GM12878 (cell line): ENCODE measurements at regions not wholly inside any gene's neighbourhood (a gene's known extent, or its start where the extent isn't known, plus 50 kb on each side); places are given as distances from the start of the nearest gene placed in this dataset.

Experiments used
- CTCF ChIP-seq, 3 experiments: IDR thresholded peaks in 2 of 3; conservative IDR thresholded peaks in 1 of 3; 2 replicates each; pipeline ENCODE4 v1.5.1; 2011; ENCODE audit warnings: low read depth in 3 of 3, low read length in 3 of 3, mild to moderate bottlenecking in 3 of 3, control low read depth in 2 of 3, moderate library complexity in 2 of 3, inconsistent platforms in 1 of 3, mixed read lengths in 1 of 3; ENCODE audit not compliant: control insufficient read depth in 2 of 3, insufficient read depth in 1 of 3; ENCODE audit errors: extremely low read depth in 1 of 3
- HDAC2 ChIP-seq: fragments of 200-600 bp; sonication (generic); IDR thresholded peaks from 2 replicates; pipeline ENCODE4 v1.6.1; 2017
- POLR2A ChIP-seq: IDR thresholded peaks from 2 replicates; pipeline ENCODE4 v1.6.1; 2011; ENCODE audit warnings: low read depth, mild to moderate bottlenecking, low read length
- POLR2AphosphoS5 ChIP-seq: IDR thresholded peaks from 2 replicates; pipeline ENCODE4 v1.6.1; 2011; ENCODE audit warnings: mild to moderate bottlenecking, low read length, inconsistent platforms
- USF2 ChIP-seq: IDR thresholded peaks from 2 replicates; pipeline ENCODE4 v1.6.1; 2011; ENCODE audit warnings: low read depth, low read length, improper control_type of control experiment, borderline replicate concordance

GRCh38 chr3:72248869-72249268, 463.9 kb upstream of the PROK2 start:
- TF ChIP-seq POLR2AphosphoS5 (no peak), HDAC2 (no peak), USF2 (no peak), CTCF (IDR thresholded peaks at IDR 0.05 in 2 of 3, conservative IDR thresholded peaks at IDR 0.05 in 1 of 3; ENCODE audit: control insufficient read depth in 2 of 3, extremely low read depth in 1 of 3, insufficient read depth in 1 of 3, low read depth in 3 of 3, low read length in 3 of 3) (no peak), POLR2A (no peak)
